GM12864 (cell line): ENCODE measurements at regions not wholly inside any gene's neighbourhood (a gene's known extent, or its start where the extent isn't known, plus 50 kb on each side); places are given as distances from the start of the nearest gene placed in this dataset.

Source experiments
- DNase-seq: peaks from one replicate; pipeline ENCODE4 v3.0.0-alpha.2; 2011; ENCODE audit warnings: low read depth
- H3K4me3 ChIP-seq: 2 replicates; pipeline ENCODE4 v1.5.1; 2011; ENCODE audit warnings: mild to moderate bottlenecking, low read depth, low read length, control low read depth
- CTCF ChIP-seq: IDR thresholded peaks from 2 replicates; pipeline ENCODE4 v1.5.1; 2011; ENCODE audit warnings: low read depth, mild to moderate bottlenecking, moderate library complexity, low read length, control low read depth, inconsistent platforms; ENCODE audit errors: missing control alignments

GRCh38 chr20:63114693-63115311, 101.1 kb downstream of the YTHDF1 start:
- TF ChIP-seq CTCF, result no peak
- H3K4me3 ChIP-seq, result no peak overlapping the region
- no peak for DNase-seq

GRCh38 chr20:63114006-63114692, 101.8 kb downstream of the YTHDF1 start:
- H3K4me3 ChIP-seq, result no peak overlapping the region
- DNase-seq, result no peak
- TF ChIP-seq CTCF, result no peak

- no peak for DNase-seq
- no peak for TF ChIP-seq CTCF
- H3K4me3 ChIP-seq, result no peak overlapping the region
Observed at GRCh38 chr20:63112491-63113219, 103.3 kb downstream of the YTHDF1 start.

- TF ChIP-seq CTCF, result no peak
- DNase-seq, result no peak
Observed at GRCh38 chr20:63108247-63108646, 101.5 kb upstream of the BHLHE23 start.

GRCh38 chr20:63107449-63108200, 100.9 kb upstream of the BHLHE23 start:
- H3K4me3 ChIP-seq, result no peak overlapping the region
- TF ChIP-seq CTCF, result no peak
- no peak for DNase-seq

More at GRCh38 chr20:63108247-63108646, 101.5 kb upstream of the BHLHE23 start:
- no peak overlapping the region for H3K4me3 ChIP-seq

- H3K4me3 ChIP-seq, result no peak overlapping the region
- DNase-seq, result no peak
- TF ChIP-seq CTCF, result no peak
Observed at GRCh38 chr20:63106765-63107448, 100.1 kb upstream of the BHLHE23 start.
